GM12875 (cell line): ENCODE measurements at regions not wholly inside any gene's neighbourhood (a gene's known extent, or its start where the extent isn't known, plus 50 kb on each side); places are given as distances from the start of the nearest gene placed in this dataset.

ENCODE experiments used
- H3K4me3 ChIP-seq: one replicate; pipeline ENCODE4 v1.5.1; 2011; ENCODE audit warnings: low read depth, low read length, control low read depth
- TF ChIP-seq, protein P1 (sequence below): IDR thresholded peaks from 2 replicates; pipeline ENCODE4 v1.5.1; 2011; ENCODE audit warnings: low read depth, mild to moderate bottlenecking, control low read depth, inconsistent platforms, low read length, moderate library complexity, borderline replicate concordance; ENCODE audit not compliant: insufficient read depth

DNA sequence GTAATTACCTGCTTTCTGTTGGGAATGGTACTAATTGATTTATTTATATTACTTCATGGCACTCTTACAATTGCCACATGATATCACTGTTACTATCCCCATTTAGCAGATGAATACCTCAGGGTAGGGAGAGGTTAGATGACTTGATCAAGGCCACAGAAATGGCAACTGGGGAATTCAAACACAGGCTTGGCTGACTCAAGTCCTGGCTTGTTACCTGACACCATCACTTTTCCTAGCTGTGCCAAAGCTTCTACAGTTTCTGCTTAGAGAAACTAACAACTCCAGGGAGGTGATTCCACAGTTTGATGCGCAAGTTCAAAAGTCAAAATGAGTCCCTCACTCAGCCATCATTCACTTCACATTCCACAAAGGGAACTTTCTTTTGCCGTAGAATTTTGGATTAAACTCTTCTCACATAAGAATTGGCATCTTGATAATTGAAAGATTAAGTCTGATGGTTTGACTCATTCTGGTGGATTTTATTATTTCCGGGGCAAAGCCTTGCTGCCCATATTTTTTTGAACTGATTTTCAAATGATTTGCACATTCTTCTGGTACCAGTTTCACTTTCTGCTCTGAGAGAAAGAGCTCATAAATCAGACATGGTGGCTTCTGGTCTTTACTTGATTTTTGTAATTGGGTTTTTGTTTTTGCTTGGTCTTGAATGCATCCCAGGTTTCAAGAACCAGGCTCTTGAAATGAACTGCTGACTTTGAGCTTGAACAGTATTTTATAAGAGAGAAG, 656.8 kb downstream of the BCL11A start:
- TF ChIP-seq, protein P1, sequence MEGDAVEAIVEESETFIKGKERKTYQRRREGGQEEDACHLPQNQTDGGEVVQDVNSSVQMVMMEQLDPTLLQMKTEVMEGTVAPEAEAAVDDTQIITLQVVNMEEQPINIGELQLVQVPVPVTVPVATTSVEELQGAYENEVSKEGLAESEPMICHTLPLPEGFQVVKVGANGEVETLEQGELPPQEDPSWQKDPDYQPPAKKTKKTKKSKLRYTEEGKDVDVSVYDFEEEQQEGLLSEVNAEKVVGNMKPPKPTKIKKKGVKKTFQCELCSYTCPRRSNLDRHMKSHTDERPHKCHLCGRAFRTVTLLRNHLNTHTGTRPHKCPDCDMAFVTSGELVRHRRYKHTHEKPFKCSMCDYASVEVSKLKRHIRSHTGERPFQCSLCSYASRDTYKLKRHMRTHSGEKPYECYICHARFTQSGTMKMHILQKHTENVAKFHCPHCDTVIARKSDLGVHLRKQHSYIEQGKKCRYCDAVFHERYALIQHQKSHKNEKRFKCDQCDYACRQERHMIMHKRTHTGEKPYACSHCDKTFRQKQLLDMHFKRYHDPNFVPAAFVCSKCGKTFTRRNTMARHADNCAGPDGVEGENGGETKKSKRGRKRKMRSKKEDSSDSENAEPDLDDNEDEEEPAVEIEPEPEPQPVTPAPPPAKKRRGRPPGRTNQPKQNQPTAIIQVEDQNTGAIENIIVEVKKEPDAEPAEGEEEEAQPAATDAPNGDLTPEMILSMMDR: no peak
- H3K4me3 ChIP-seq: no peak overlapping the region

DNA sequence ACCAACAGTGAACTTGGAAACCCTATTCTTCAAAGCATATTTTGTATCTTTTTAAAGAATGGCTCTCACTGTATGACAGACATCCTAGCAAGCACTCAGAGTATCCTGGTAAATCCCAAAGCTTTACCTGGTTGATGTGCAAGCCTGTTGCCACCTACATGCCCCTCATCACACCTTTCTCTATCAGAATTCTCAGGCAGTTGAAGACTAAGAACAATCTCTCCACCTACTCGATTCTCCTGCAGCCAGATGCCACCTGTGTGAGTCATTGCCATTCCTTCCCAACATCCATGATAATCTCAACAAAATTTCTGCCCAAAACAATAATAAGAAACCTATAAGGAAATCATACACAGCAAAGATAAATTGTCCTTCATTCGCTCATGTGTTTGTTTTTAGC, 659.8 kb downstream of the BCL11A start:
- TF ChIP-seq, protein P1: no peak
- no peak overlapping the region for H3K4me3 ChIP-seq

DNA sequence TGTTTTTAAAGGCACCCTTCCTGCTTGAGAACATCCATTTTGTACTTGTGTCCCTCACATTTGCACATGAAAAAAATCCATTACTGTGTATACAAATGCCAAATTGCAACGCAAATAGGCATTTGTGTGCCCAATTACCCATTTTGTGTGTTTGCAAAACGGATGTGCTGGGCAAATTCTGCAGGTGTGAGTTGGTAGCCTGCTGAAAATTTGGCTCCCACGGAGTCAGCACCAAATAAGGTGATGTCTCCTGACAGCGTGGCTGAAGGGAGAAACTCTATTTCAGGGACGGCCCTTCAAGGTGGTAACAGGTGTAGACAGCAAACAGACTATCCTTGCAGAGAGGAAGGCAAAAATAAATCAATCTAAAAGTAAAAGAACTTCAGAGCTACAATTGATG, 661.1 kb downstream of the BCL11A start:
- TF ChIP-seq, protein P1: no peak
- no peak overlapping the region for H3K4me3 ChIP-seq

DNA sequence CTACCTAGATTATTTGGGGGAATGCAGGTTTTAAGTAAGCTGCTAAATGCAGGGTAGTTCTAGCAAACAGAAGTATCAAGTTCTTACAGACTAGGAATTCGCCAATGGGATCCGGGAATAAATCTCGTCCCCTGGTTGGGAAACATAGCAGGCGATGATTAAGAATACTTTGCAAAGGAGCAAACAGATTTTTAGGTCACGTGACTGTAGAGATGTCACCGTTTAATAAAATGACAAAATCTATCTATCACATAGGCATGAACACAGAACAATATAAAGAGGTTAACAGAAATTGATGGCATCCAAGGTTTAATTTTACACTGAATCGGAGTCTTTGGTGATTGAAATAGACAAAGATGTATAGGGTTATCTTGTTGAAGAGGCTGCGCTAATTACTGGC, 664.1 kb downstream of the BCL11A start:
- TF ChIP-seq, protein P1: no peak

DNA sequence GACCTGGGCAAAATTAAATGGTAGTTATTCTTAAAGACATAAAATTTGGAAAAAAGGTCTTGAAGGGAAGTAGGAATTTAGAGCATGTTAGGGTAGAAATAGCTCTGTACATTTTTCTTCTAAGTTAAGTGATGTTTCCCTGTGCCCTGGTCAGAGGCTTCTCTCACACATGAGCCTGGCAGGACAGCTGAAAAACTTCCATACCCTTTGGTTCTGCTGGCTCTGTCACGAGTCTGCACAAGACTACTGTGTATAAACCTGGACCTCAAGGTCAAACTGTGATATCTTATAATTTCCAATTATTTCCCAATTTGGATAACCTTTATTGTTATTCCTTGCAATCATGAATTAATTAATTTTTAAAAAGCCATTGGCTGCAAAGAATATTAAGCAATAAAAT, 664.7 kb downstream of the BCL11A start:
- H3K4me3 ChIP-seq: no peak overlapping the region
- TF ChIP-seq, protein P1: no peak

More for the DNA sequence above, 664.1 kb downstream of the BCL11A start:
- no peak overlapping the region for H3K4me3 ChIP-seq

DNA sequence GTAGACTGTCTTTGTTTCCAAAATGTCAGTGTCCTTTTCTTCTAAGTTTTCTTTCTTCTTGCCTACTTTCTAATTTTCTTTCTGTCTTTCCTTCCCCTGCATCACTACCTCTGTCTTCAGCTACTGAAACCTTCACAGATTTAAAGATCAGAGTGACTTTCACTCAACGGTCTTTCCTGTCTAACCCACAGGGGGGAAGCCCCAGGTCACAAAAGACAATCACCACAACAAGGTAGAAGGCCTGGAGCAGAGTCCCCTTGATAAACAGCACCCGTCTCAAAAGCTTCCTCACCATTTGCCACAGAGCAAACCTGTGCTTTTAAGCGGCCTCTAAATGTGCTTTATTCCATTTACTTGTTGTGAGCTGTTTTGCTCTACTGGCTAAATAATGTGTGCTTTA, 665.4 kb downstream of the BCL11A start:
- H3K4me3 ChIP-seq: no peak overlapping the region
- TF ChIP-seq, protein P1: 0 out of 2 replicates have a peak, but pooled peaks have one; percentile 6

DNA sequence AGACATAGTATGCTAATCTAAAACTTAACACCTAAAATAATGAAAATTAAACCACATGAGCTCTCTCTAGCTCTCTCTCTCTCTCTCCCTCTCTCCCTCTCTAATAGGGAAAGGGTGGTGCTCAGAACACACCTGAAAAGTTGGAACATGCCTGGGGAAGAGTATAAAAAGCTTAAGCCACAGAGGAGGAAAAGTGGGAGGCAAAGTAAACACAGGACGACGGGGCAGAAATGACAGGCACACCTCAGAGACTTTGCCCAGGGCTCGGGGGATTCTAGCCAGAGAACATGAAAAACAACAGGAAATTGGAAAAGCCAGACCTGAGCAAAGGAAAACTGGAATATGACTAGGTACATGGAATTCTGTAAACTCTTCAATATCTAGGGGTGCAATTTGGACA, 666.1 kb downstream of the BCL11A start:
- TF ChIP-seq, protein P1: no peak

More for the DNA sequence above, 666.1 kb downstream of the BCL11A start:
- no peak overlapping the region for H3K4me3 ChIP-seq
